ENCODE measurements at regions not wholly inside any gene's neighbourhood (a gene's known extent, or its start where the extent isn't known, plus 50 kb on each side); places are given as distances from the start of the nearest gene placed in this dataset.

GRCh38 chr10:31153692-31154091, 122.0 kb upstream of the ZNF438 start:
- H3K9me3 ChIP-seq = no peaks in the 10 kb centered on the region
- intact Hi-C loops (cut with DNase I) = no loop called here
- 98% methylated on average over 8 of the region's 8 CpGs for WGBS
- no peak for TF ChIP-seq POLR2A (IDR thresholded peaks at IDR 0.05; ENCODE audit: low read depth)
- TF ChIP-seq POLR2AphosphoS5 (IDR thresholded peaks at IDR 0.05) = no peak
- TF ChIP-seq CTCF (IDR thresholded peaks at IDR 0.05) = no peak
- H3K27me3 ChIP-seq = no peaks in the 10 kb centered on the region
- peaks cover 13 to 22% (median 16%) of the 10 kb centered on the region in 4 donors for H3K4me1 ChIP-seq
- no peak overlapping the region for H3K4me3 ChIP-seq
- peak; percentile 24 for DNase-seq (ENCODE audit: extremely low spot score)
- H3K27ac ChIP-seq (replicated peaks in 1 of 4) = no peak overlapping the region
- no peaks in the 10 kb centered on the region for H3K36me3 ChIP-seq

GRCh38 chr10:31154996-31155395, 123.3 kb upstream of the ZNF438 start:
- TF ChIP-seq EP300 (IDR thresholded peaks at IDR 0.05) (no peak), CTCF (IDR thresholded peaks at IDR 0.05) (no peak), POLR2AphosphoS5 (IDR thresholded peaks at IDR 0.05) (no peak), POLR2A (IDR thresholded peaks at IDR 0.05; ENCODE audit: low read depth) (no peak)

GRCh38 chr10:31157123-31158010, 125.7 kb upstream of the ZNF438 start:
- Histone ChIP-seq H3K4me1 (peaks cover 13 to 22% (median 16%) of the 10 kb centered on the region in 4 donors), H3K4me3 (peak overlapping the region in 3 of 4 donors; percentile 4 to 31 (median 4)), H3K9me3 (no peaks in the 10 kb centered on the region), H3K27me3 (no peaks in the 10 kb centered on the region), H3K27ac (replicated peaks in 1 of 4) (peak overlapping the region; percentile 47 to 72 (median 60)), H3K36me3 (no peaks in the 10 kb centered on the region)
- intact Hi-C loops (cut with DNase I) = no loop called here
- 27% methylated on average over 12 of the region's 19 CpGs for WGBS
- peak; percentile 90 for DNase-seq (ENCODE audit: extremely low spot score)
- no peak for TF ChIP-seq EP300 (IDR thresholded peaks at IDR 0.05)
- no peak for TF ChIP-seq POLR2AphosphoS5 (IDR thresholded peaks at IDR 0.05)
- no peak for TF ChIP-seq CTCF (IDR thresholded peaks at IDR 0.05)
- no peak for TF ChIP-seq POLR2A (IDR thresholded peaks at IDR 0.05; ENCODE audit: low read depth)

More at GRCh38 chr10:31154996-31155395, 123.3 kb upstream of the ZNF438 start:
- H3K4me1 ChIP-seq = peaks cover 13 to 22% (median 16%) of the 10 kb centered on the region in 4 donors
- no peaks in the 10 kb centered on the region for H3K27me3 ChIP-seq
- WGBS = 69% methylated on average over 3 of the region's 3 CpGs
- H3K27ac ChIP-seq (replicated peaks in 1 of 4) = no peak overlapping the region
- no peaks in the 10 kb centered on the region for H3K36me3 ChIP-seq
- no peak overlapping the region for H3K4me3 ChIP-seq
- DNase-seq (ENCODE audit: extremely low spot score) = no peak
- intact Hi-C loops (cut with DNase I) = no loop called here
- no peaks in the 10 kb centered on the region for H3K9me3 ChIP-seq

GRCh38 chr10:31158011-31158658, 126.5 kb upstream of the ZNF438 start:
- peaks cover 13 to 18% (median 15%) of the 10 kb centered on the region in 4 donors for H3K4me1 ChIP-seq
- WGBS = 66% methylated on average over 9 of the region's 9 CpGs
- no peaks in the 10 kb centered on the region for H3K27me3 ChIP-seq
- TF ChIP-seq EP300 (IDR thresholded peaks at IDR 0.05) (no peak), POLR2AphosphoS5 (IDR thresholded peaks at IDR 0.05) (peak in 1 of 2 donors; percentile 18), CTCF (IDR thresholded peaks at IDR 0.05) (no peak), POLR2A (IDR thresholded peaks at IDR 0.05; ENCODE audit: low read depth) (no peak)
- H3K36me3 ChIP-seq = no peaks in the 10 kb centered on the region
- peak overlapping the region in 2 of 4 donors; percentile 4 to 31 for H3K4me3 ChIP-seq
- no peaks in the 10 kb centered on the region for H3K9me3 ChIP-seq
- DNase-seq (ENCODE audit: extremely low spot score) = no peak
- H3K27ac ChIP-seq (replicated peaks in 1 of 4) = peak overlapping the region; percentile 47 to 72 (median 60)
- intact Hi-C loops (cut with DNase I) = no loop called here

All from esophagus muscularis mucosa (tissue), 4 donors.